22Rv1 (cell line): ENCODE measurements at regions not wholly inside any gene's neighbourhood (a gene's known extent, or its start where the extent isn't known, plus 50 kb on each side); places are given as distances from the start of the nearest gene placed in this dataset.

ENCODE experiments used
- ZFX ChIP-seq: fragments of 450-650 bp; IDR thresholded peaks from 2 replicates; pipeline ENCODE4 v1.6.1; 2017; ENCODE audit warnings: antibody characterized with exemption, borderline replicate concordance
- TF ChIP-seq, protein P1 (sequence below): fragments of 450-650 bp; IDR thresholded peaks from 2 replicates; pipeline ENCODE4 v1.5.1; 2017; ENCODE audit warnings: mild to moderate bottlenecking

DNA sequence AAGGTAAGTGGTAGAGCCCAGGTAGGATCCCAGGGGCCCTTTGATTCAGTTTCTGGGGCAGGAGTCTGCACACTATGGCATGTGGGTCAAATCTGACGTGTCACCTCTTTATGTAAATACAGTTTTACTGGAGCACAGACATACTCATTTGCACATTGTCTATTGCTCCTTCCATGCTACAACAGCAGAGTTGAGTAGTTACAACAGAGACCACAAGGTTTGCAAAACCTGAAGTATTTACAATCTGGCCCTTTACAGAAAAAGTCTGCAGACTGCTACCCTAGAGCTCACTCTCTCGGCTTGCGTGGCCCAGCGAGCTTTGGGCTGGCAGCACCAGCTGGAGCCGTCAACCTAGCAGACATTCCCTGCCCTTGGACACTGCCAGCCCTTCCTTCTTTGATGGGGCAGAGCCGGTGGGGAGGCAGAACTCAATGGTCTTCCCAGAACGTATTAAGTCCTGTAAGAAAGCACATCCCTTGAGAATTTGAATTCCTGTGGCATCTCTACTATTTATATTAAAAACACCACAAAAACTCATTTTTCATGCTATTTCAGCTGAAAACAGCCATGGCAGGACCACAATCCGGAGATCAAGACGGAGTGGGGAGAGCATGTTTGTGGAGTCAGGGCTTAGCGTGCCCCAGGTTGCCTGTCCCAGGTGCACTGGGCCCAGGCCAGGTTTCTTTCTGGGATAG, 133.1 kb upstream of the NUDT7 start:
- TF ChIP-seq, protein P1, sequence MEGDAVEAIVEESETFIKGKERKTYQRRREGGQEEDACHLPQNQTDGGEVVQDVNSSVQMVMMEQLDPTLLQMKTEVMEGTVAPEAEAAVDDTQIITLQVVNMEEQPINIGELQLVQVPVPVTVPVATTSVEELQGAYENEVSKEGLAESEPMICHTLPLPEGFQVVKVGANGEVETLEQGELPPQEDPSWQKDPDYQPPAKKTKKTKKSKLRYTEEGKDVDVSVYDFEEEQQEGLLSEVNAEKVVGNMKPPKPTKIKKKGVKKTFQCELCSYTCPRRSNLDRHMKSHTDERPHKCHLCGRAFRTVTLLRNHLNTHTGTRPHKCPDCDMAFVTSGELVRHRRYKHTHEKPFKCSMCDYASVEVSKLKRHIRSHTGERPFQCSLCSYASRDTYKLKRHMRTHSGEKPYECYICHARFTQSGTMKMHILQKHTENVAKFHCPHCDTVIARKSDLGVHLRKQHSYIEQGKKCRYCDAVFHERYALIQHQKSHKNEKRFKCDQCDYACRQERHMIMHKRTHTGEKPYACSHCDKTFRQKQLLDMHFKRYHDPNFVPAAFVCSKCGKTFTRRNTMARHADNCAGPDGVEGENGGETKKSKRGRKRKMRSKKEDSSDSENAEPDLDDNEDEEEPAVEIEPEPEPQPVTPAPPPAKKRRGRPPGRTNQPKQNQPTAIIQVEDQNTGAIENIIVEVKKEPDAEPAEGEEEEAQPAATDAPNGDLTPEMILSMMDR: no peak
- TF ChIP-seq ZFX: no peak
